Progenitor cell of endocrine pancreas (in vitro differentiated cells): ENCODE measurements at regions not wholly inside any gene's neighbourhood (a gene's known extent, or its start where the extent isn't known, plus 50 kb on each side); places are given as distances from the start of the nearest gene placed in this dataset.
"Not testable (repeated sequence)": the region's sequence is repeated elsewhere in the genome, so short reads cannot be mapped to it uniquely, and the experiment has no call there.

Experiments
- DNase-seq: peaks from one replicate; pipeline ENCODE4 v3.0.0; 2021; ENCODE audit warnings: low spot score; ENCODE audit not compliant: unreplicated experiment
- H3K27ac Mint-ChIP-seq: 2 replicates; pipeline ENCODE4 v1.8.0; 2021; ENCODE audit warnings: mild to moderate bottlenecking, moderate library complexity, mixed read lengths
- H3K27me3 Mint-ChIP-seq: 2 replicates; pipeline ENCODE4 v1.8.0; 2021; ENCODE audit warnings: mixed read lengths
- H3K36me3 Mint-ChIP-seq: 2 replicates; pipeline ENCODE4 v1.8.0; 2022; ENCODE audit warnings: mixed read lengths; ENCODE audit not compliant: insufficient read depth
- H3K4me1 Mint-ChIP-seq: 2 replicates; pipeline ENCODE4 v1.8.0; 2021; ENCODE audit warnings: low read depth, mixed read lengths
- H3K4me3 Mint-ChIP-seq: 2 replicates; pipeline ENCODE4 v1.8.0; 2021; ENCODE audit warnings: low read depth, mild to moderate bottlenecking, moderate library complexity, mixed read lengths
- H3K9me3 Mint-ChIP-seq: 2 replicates; pipeline ENCODE4 v1.8.0; 2021; ENCODE audit warnings: low read depth, mixed read lengths

GRCh38 chr1:148432318-148432717 lies 50.8 kb downstream of the PPIAL4G start:
- H3K27me3 Mint-ChIP-seq, DNase-seq, H3K4me1 Mint-ChIP-seq, H3K27ac Mint-ChIP-seq, H3K36me3 Mint-ChIP-seq, H3K9me3 Mint-ChIP-seq, H3K4me3 Mint-ChIP-seq: not testable (repeated sequence)

GRCh38 chr1:148429856-148430255 lies 53.2 kb downstream of the PPIAL4G start:
- not testable (repeated sequence) for H3K4me1 Mint-ChIP-seq, H3K4me3 Mint-ChIP-seq, H3K9me3 Mint-ChIP-seq, DNase-seq, H3K27me3 Mint-ChIP-seq, H3K36me3 Mint-ChIP-seq
- peak overlapping the region; percentile 21 for H3K27ac Mint-ChIP-seq

- H3K4me3 Mint-ChIP-seq, DNase-seq, H3K27ac Mint-ChIP-seq, H3K27me3 Mint-ChIP-seq, H3K9me3 Mint-ChIP-seq, H3K36me3 Mint-ChIP-seq: not testable (repeated sequence)
- peaks cover 17% of the 10 kb centered on the region for H3K4me1 Mint-ChIP-seq
Observed at GRCh38 chr1:148426940-148427611, 56.0 kb downstream of the PPIAL4G start.

- H3K4me1 Mint-ChIP-seq, result peaks cover 17% of the 10 kb centered on the region
- DNase-seq, H3K27ac Mint-ChIP-seq, H3K4me3 Mint-ChIP-seq, H3K9me3 Mint-ChIP-seq, H3K27me3 Mint-ChIP-seq, H3K36me3 Mint-ChIP-seq: not testable (repeated sequence)
Observed at GRCh38 chr1:148426385-148426784, 56.7 kb downstream of the PPIAL4G start.

- not testable (repeated sequence) for H3K9me3 Mint-ChIP-seq, H3K27me3 Mint-ChIP-seq, H3K4me3 Mint-ChIP-seq, DNase-seq, H3K36me3 Mint-ChIP-seq
- Mint-ChIP-seq H3K4me1 (peaks cover 11% of the 10 kb centered on the region), H3K27ac (peak overlapping the region; percentile 38)
Observed at GRCh38 chr1:148424143-148425003, 58.7 kb downstream of the PPIAL4G start.

GRCh38 chr1:148422921-148423320 lies 60.2 kb downstream of the PPIAL4G start:
- DNase-seq, H3K27ac Mint-ChIP-seq, H3K36me3 Mint-ChIP-seq, H3K9me3 Mint-ChIP-seq, H3K4me3 Mint-ChIP-seq, H3K27me3 Mint-ChIP-seq: not testable (repeated sequence)
- peaks cover 11% of the 10 kb centered on the region for H3K4me1 Mint-ChIP-seq

- not testable (repeated sequence) for H3K27ac Mint-ChIP-seq
Observed at GRCh38 chr1:148417241-148417640, 65.9 kb downstream of the PPIAL4G start.

GRCh38 chr1:148413385-148413784 lies 69.7 kb downstream of the PPIAL4G start:
- not testable (repeated sequence) for H3K36me3 Mint-ChIP-seq, H3K4me1 Mint-ChIP-seq, H3K9me3 Mint-ChIP-seq, H3K4me3 Mint-ChIP-seq, H3K27me3 Mint-ChIP-seq, DNase-seq, H3K27ac Mint-ChIP-seq

More at GRCh38 chr1:148417241-148417640, 65.9 kb downstream of the PPIAL4G start:
- not testable (repeated sequence) for H3K9me3 Mint-ChIP-seq, H3K27me3 Mint-ChIP-seq, DNase-seq, H3K36me3 Mint-ChIP-seq, H3K4me3 Mint-ChIP-seq, H3K4me1 Mint-ChIP-seq

- not testable (repeated sequence) for H3K4me3 Mint-ChIP-seq, H3K36me3 Mint-ChIP-seq, H3K27ac Mint-ChIP-seq, DNase-seq, H3K9me3 Mint-ChIP-seq, H3K27me3 Mint-ChIP-seq
- H3K4me1 Mint-ChIP-seq, result peaks cover 15% of the 10 kb centered on the region
Observed at GRCh38 chr1:148404786-148405568, 78.1 kb downstream of the PPIAL4G start.

GRCh38 chr1:148403925-148404324 lies 79.2 kb downstream of the PPIAL4G start:
- H3K27me3 Mint-ChIP-seq, DNase-seq, H3K36me3 Mint-ChIP-seq, H3K27ac Mint-ChIP-seq, H3K9me3 Mint-ChIP-seq: not testable (repeated sequence)
- Mint-ChIP-seq H3K4me3 (peak overlapping the region; percentile 34), H3K4me1 (peaks cover 18% of the 10 kb centered on the region)

- H3K27me3 Mint-ChIP-seq, H3K36me3 Mint-ChIP-seq: not testable (repeated sequence)
- peak overlapping the region; percentile 84 for H3K4me3 Mint-ChIP-seq
Observed at GRCh38 chr1:148403085-148403456, 80.0 kb downstream of the PPIAL4G start.

GRCh38 chr1:148402152-148403084 lies 80.7 kb downstream of the PPIAL4G start:
- peak overlapping the region; percentile 84 for H3K4me3 Mint-ChIP-seq
- H3K4me1 Mint-ChIP-seq, result peaks cover 18% of the 10 kb centered on the region
- peak overlapping the region; percentile 97 for H3K27ac Mint-ChIP-seq
- not testable (repeated sequence) for H3K27me3 Mint-ChIP-seq, H3K36me3 Mint-ChIP-seq, H3K9me3 Mint-ChIP-seq
- peak; percentile 53 for DNase-seq

More at GRCh38 chr1:148403085-148403456, 80.0 kb downstream of the PPIAL4G start:
- H3K9me3 Mint-ChIP-seq, DNase-seq: not testable (repeated sequence)
- peak overlapping the region; percentile 97 for H3K27ac Mint-ChIP-seq
- H3K4me1 Mint-ChIP-seq, result peaks cover 18% of the 10 kb centered on the region
